Esophagus muscularis mucosa (tissue), 4 donors: ENCODE measurements at regions not wholly inside any gene's neighbourhood (a gene's known extent, or its start where the extent isn't known, plus 50 kb on each side); places are given as distances from the start of the nearest gene placed in this dataset.

Experiments used
- DNase-seq: peaks from one replicate; pipeline ENCODE4 v3.0.0-alpha.2; 2017; ENCODE audit errors: extremely low spot score
- H3K27ac ChIP-seq, 4 donors: fragments of 200-600 bp; sonication (generic); replicated peaks in 1 of 4; 1 replicate in 3 of 4; 2 replicates in 1 of 4; pipeline ENCODE4 v1.5.1; 2016 to 2019; ENCODE audit warnings: mild to moderate bottlenecking in 1 of 4
- H3K27me3 ChIP-seq, 4 donors: fragments of 200-600 bp; sonication (generic); one replicate each; pipeline versions ENCODE4 v1.5.1 to v1.6.0; 2016 to 2019
- H3K36me3 ChIP-seq, 4 donors: fragments of 200-600 bp; sonication (generic); one replicate each; pipeline ENCODE4 v1.5.1; 2016 to 2019
- H3K4me1 ChIP-seq, 4 donors: fragments of 200-600 bp; sonication (generic); one replicate each; pipeline ENCODE4 v1.5.1; 2016 to 2019
- H3K4me3 ChIP-seq, 4 donors: fragments of 200-600 bp; sonication (generic); 1 replicate in 2 of 4; 2 replicates in 2 of 4; pipeline ENCODE4 v1.5.1; 2016 to 2019; ENCODE audit warnings: mild to moderate bottlenecking in 4 of 4, moderate library complexity in 1 of 4
- H3K9me3 ChIP-seq, 4 donors: fragments of 200-600 bp; sonication (generic); 1 replicate in 3 of 4; 2 replicates in 1 of 4; pipeline ENCODE4 v1.5.1; 2016 to 2019
- CTCF ChIP-seq, 3 experiments: fragments of 200-600 bp in 2 of 3; fragments of 450-650 bp in 1 of 3; sonication (generic) in 2 of 3; IDR thresholded peaks; one replicate each; pipeline ENCODE4 v1.5.1; 2017 to 2019; ENCODE audit warnings: antibody characterized with exemption in 3 of 3, mild to moderate bottlenecking in 2 of 3, moderate library complexity in 1 of 3
- EP300 ChIP-seq: sonication (generic); formaldehyde crosslinking; IDR thresholded peaks from one replicate; pipeline ENCODE4 v1.6.1; 2017; ENCODE audit warnings: antibody characterized with exemption
- POLR2A ChIP-seq: fragments of 450-650 bp; IDR thresholded peaks from one replicate; pipeline ENCODE4 v1.6.1; 2017; ENCODE audit warnings: antibody characterized with exemption, moderate library complexity, mild to moderate bottlenecking, low read depth
- POLR2AphosphoS5 ChIP-seq, 2 donors: sonication (generic); formaldehyde crosslinking; IDR thresholded peaks; one replicate each; pipeline ENCODE4 v1.6.1; 2017; ENCODE audit warnings: antibody characterized with exemption in 2 of 2
- WGBS: methylation state at CpG from one replicate; pipeline ENCODE4 v1.1.5; 2018; 5-methylcytosine and 5-hydroxymethylcytosine counted together
- intact Hi-C: fragments of 100-400 bp; cut with DNase I; formaldehyde crosslinking; loops from one replicate; pipeline ENCODE4 v1.15.1; 2023

GRCh38 chr4:187354740-187355139 lies 631.1 kb upstream of the FAT1 start:
- no peak overlapping the region for H3K27ac ChIP-seq
- no peak for DNase-seq
- no peaks in the 10 kb centered on the region for H3K9me3 ChIP-seq
- H3K4me3 ChIP-seq = no peak overlapping the region
- peaks cover 0 to 6% (median 0%) of the 10 kb centered on the region in 4 donors for H3K4me1 ChIP-seq
- WGBS = 29% methylated on average over 3 of the region's 3 CpGs
- no peak for TF ChIP-seq CTCF (IDR thresholded peaks at IDR 0.05)
- TF ChIP-seq POLR2A = no peak
- no peak for TF ChIP-seq POLR2AphosphoS5 (IDR thresholded peaks at IDR 0.05)
- TF ChIP-seq EP300 = no peak
- no peaks in the 10 kb centered on the region for H3K36me3 ChIP-seq
- H3K27me3 ChIP-seq = no peaks in the 10 kb centered on the region
- intact Hi-C loops = no loop called here

GRCh38 chr4:187357045-187357643 lies 633.5 kb upstream of the FAT1 start:
- H3K36me3 ChIP-seq = no peaks in the 10 kb centered on the region
- H3K27ac ChIP-seq = no peak overlapping the region
- intact Hi-C loops = no loop called here
- DNase-seq = no peak
- TF ChIP-seq CTCF (IDR thresholded peaks at IDR 0.05) = no peak
- TF ChIP-seq POLR2AphosphoS5 (IDR thresholded peaks at IDR 0.05) = no peak
- no peak for TF ChIP-seq POLR2A
- no peak for TF ChIP-seq EP300
- H3K4me3 ChIP-seq = no peak overlapping the region
- 100% methylated on average over 1 of the region's 1 CpG for WGBS
- no peaks in the 10 kb centered on the region for H3K9me3 ChIP-seq
- peaks cover 0 to 6% (median 0%) of the 10 kb centered on the region in 4 donors for H3K4me1 ChIP-seq
- H3K27me3 ChIP-seq = no peaks in the 10 kb centered on the region

GRCh38 chr4:187357821-187358220 lies 634.2 kb upstream of the FAT1 start:
- H3K4me1 ChIP-seq = peaks cover 0 to 6% (median 0%) of the 10 kb centered on the region in 4 donors
- H3K36me3 ChIP-seq = no peaks in the 10 kb centered on the region
- TF ChIP-seq POLR2A (no peak), POLR2AphosphoS5 (IDR thresholded peaks at IDR 0.05) (no peak), CTCF (IDR thresholded peaks at IDR 0.05) (no peak), EP300 (no peak)
- H3K27ac ChIP-seq = no peak overlapping the region
- intact Hi-C loops = no loop called here
- no peak for DNase-seq
- 87% methylated on average over 4 of the region's 4 CpGs for WGBS
- no peaks in the 10 kb centered on the region for H3K27me3 ChIP-seq
- no peak overlapping the region for H3K4me3 ChIP-seq
- H3K9me3 ChIP-seq = no peaks in the 10 kb centered on the region

- Histone ChIP-seq H3K4me3 (no peak overlapping the region), H3K27ac (no peak overlapping the region), H3K36me3 (no peaks in the 10 kb centered on the region), H3K27me3 (no peaks in the 10 kb centered on the region), H3K4me1 (no peaks in the 10 kb centered on the region), H3K9me3 (no peaks in the 10 kb centered on the region)
- DNase-seq = no peak
- 93% methylated on average over 31 of the region's 31 CpGs for WGBS
- TF ChIP-seq POLR2AphosphoS5 (IDR thresholded peaks at IDR 0.05) (no peak), EP300 (no peak), POLR2A (no peak), CTCF (IDR thresholded peaks at IDR 0.05) (no peak)
- intact Hi-C loops = no loop called here
Measured at GRCh38 chr4:187362937-187363857, 632.4 kb upstream of the ZFP42 start.
